ENCODE measurements at regions not wholly inside any gene's neighbourhood (a gene's known extent, or its start where the extent isn't known, plus 50 kb on each side); places are given as distances from the start of the nearest gene placed in this dataset.

- DNase-seq (ENCODE audit: low spot score): no peak
These were observed 661.4 kb upstream of the KLF4 start for GRCh38 chr9:108150736-108151586.

GRCh38 chr9:108149326-108149725 lies 659.8 kb upstream of the KLF4 start:
- no peak for DNase-seq (ENCODE audit: low spot score)

GRCh38 chr9:108142504-108143201 lies 653.1 kb upstream of the KLF4 start:
- peak; percentile 88 for DNase-seq (ENCODE audit: low spot score)

- DNase-seq (ENCODE audit: low spot score): no peak
These were observed 652.6 kb upstream of the KLF4 start for GRCh38 chr9:108142142-108142503.

- no peak for DNase-seq (ENCODE audit: low spot score)
These were observed 650.3 kb upstream of the KLF4 start for GRCh38 chr9:108139900-108140299.

- DNase-seq (ENCODE audit: low spot score): no peak
These were observed 648.9 kb upstream of the KLF4 start for GRCh38 chr9:108138516-108138915.

GRCh38 chr9:108136656-108137055 lies 647.1 kb upstream of the KLF4 start:
- no peak for DNase-seq (ENCODE audit: low spot score)

- no peak for DNase-seq (ENCODE audit: low spot score)
These were observed 645.0 kb upstream of the KLF4 start for GRCh38 chr9:108134486-108135128.

- DNase-seq (ENCODE audit: low spot score): no peak
These were observed 644.1 kb upstream of the KLF4 start for GRCh38 chr9:108133680-108134079.

GRCh38 chr9:108133101-108133500 lies 643.5 kb upstream of the KLF4 start:
- DNase-seq (ENCODE audit: low spot score): no peak

GRCh38 chr9:108130905-108131304 lies 641.3 kb upstream of the KLF4 start:
- no peak for DNase-seq (ENCODE audit: low spot score)

- DNase-seq (ENCODE audit: low spot score): no peak
These were observed 636.1 kb upstream of the KLF4 start for GRCh38 chr9:108125625-108126024.

GRCh38 chr9:108119530-108120113 lies 630.1 kb upstream of the KLF4 start:
- DNase-seq (ENCODE audit: low spot score): no peak

- DNase-seq (ENCODE audit: low spot score): no peak
These were observed 628.2 kb upstream of the KLF4 start for GRCh38 chr9:108117795-108118194.

GRCh38 chr9:108117306-108117705 lies 627.7 kb upstream of the KLF4 start:
- no peak for DNase-seq (ENCODE audit: low spot score)

- DNase-seq (ENCODE audit: low spot score): no peak
These were observed 624.0 kb upstream of the KLF4 start for GRCh38 chr9:108113596-108113995.

GRCh38 chr9:108109927-108110690 lies 620.5 kb upstream of the KLF4 start:
- DNase-seq (ENCODE audit: low spot score): no peak

GRCh38 chr9:108108852-108109448 lies 619.4 kb upstream of the KLF4 start:
- no peak for DNase-seq (ENCODE audit: low spot score)

- DNase-seq (ENCODE audit: low spot score): no peak
These were observed 618.8 kb upstream of the KLF4 start for GRCh38 chr9:108108280-108108851.

- DNase-seq (ENCODE audit: low spot score): no peak
These were observed 616.3 kb upstream of the KLF4 start for GRCh38 chr9:108105885-108106284.

- no peak for DNase-seq (ENCODE audit: low spot score)
These were observed 615.4 kb upstream of the KLF4 start for GRCh38 chr9:108104991-108105390.
